PC-3 (cell line): ENCODE measurements at regions not wholly inside any gene's neighbourhood (a gene's known extent, or its start where the extent isn't known, plus 50 kb on each side); places are given as distances from the start of the nearest gene placed in this dataset.

Experiments used
- ATAC-seq: fragments of 200-7000 bp; cut with Tn5 transposase; 2 replicates; pipeline ENCODE4 v1.9.1; 2020; ENCODE audit warnings: mild to moderate bottlenecking, moderate library complexity
- BruUV-seq: library from RNA; stranded (reverse); fragments of 400-500 nt; replicated peaks from 2 replicates; lab custom pipeline; 2021; lab: Mats Ljungman, UMichigan
- CTCF ChIA-PET: fragments of 300-600 bp; sonication (Branson Sonifier 250); formaldehyde crosslinking; loops from one replicate; lab custom pipeline; 2022; ENCODE audit warnings: antibody characterized with exemption; lab: Charles Lee
- POLR2A ChIA-PET: fragments of 300-600 bp; sonication (Branson Sonifier 250); formaldehyde crosslinking; loops from one replicate; lab custom pipeline; 2022; ENCODE audit warnings: antibody characterized with exemption; ENCODE audit not compliant: unreplicated experiment; lab: Charles Lee
- DNase-seq: peaks from one replicate; pipeline ENCODE4 v3.0.0-alpha.2; 2015
- H2AFZ ChIP-seq: fragments of 300-600 bp; sonication (generic); 2 replicates; pipeline ENCODE4 v1.6.0; 2016; ENCODE audit warnings: antibody characterized with exemption, low read length
- H3F3A ChIP-seq: fragments of 300-600 bp; sonication (generic); one replicate; pipeline ENCODE4 v1.6.0; 2017; ENCODE audit warnings: antibody characterized with exemption, low read length, control low read depth, mild to moderate bottlenecking; ENCODE audit not compliant: unreplicated experiment
- H3K27ac ChIP-seq: fragments of 300-600 bp; sonication (generic); 2 replicates; pipeline ENCODE4 v1.5.1; 2016; ENCODE audit warnings: mild to moderate bottlenecking, low read length
- H3K27me3 ChIP-seq: fragments of 300-600 bp; sonication (generic); 2 replicates; pipeline ENCODE4 v1.6.1; 2016; ENCODE audit warnings: low read length, mixed read lengths
- H3K36me3 ChIP-seq: fragments of 300-600 bp; sonication (generic); 2 replicates; pipeline ENCODE4 v1.6.1; 2016; ENCODE audit warnings: low read depth, mixed run types, low read length, mixed read lengths
- H3K4me1 ChIP-seq: fragments of 300-600 bp; sonication (generic); 2 replicates; pipeline ENCODE4 v1.5.1; 2016; ENCODE audit warnings: low read length; ENCODE audit not compliant: insufficient read depth
- H3K4me2 ChIP-seq: fragments of 300-600 bp; sonication (generic); 2 replicates; pipeline ENCODE4 v1.6.0; 2016; ENCODE audit warnings: low read length
- H3K4me3 ChIP-seq: fragments of 300-600 bp; sonication (generic); 2 replicates; pipeline ENCODE4 v1.5.1; 2016; ENCODE audit warnings: mild to moderate bottlenecking, low read length, mixed read lengths
- H3K79me2 ChIP-seq: fragments of 300-600 bp; sonication (generic); 2 replicates; pipeline ENCODE4 v1.6.1; 2017; ENCODE audit warnings: low read length, mixed read lengths
- H3K9ac ChIP-seq: fragments of 300-600 bp; sonication (generic); 2 replicates; pipeline ENCODE4 v1.6.0; 2016; ENCODE audit warnings: mild to moderate bottlenecking, low read length
- H3K9me2 ChIP-seq: fragments of 300-600 bp; sonication (generic); replicated peaks from 2 replicates; pipeline ENCODE4 v1.6.1; 2016; ENCODE audit warnings: mixed run types, low read length, mixed read lengths
- H3K9me3 ChIP-seq: fragments of 300-600 bp; sonication (generic); 2 replicates; pipeline ENCODE4 v1.6.1; 2016; ENCODE audit warnings: low read length, mixed read lengths
- H4K20me1 ChIP-seq: fragments of 300-600 bp; sonication (generic); 2 replicates; pipeline ENCODE4 v1.6.1; 2016; ENCODE audit warnings: low read length, mixed read lengths
- CTCF ChIP-seq: fragments of 300-600 bp; sonication (generic); conservative IDR thresholded peaks from 2 replicates; pipeline ENCODE4 v1.5.1; 2017; ENCODE audit warnings: antibody characterized with exemption, low read depth, mild to moderate bottlenecking, low read length
- EZH2 ChIP-seq: fragments of 300-600 bp; sonication (generic); IDR thresholded peaks from one replicate; pipeline ENCODE4 v1.6.1; 2017; ENCODE audit warnings: antibody characterized with exemption, mild to moderate bottlenecking, low read length; ENCODE audit not compliant: unreplicated experiment
- EZH2phosphoT487 ChIP-seq: fragments of 300-600 bp; sonication (generic); IDR thresholded peaks from 2 replicates; pipeline ENCODE4 v1.6.1; 2018; ENCODE audit warnings: mild to moderate bottlenecking, antibody characterized with exemption, low read length, borderline replicate concordance
- intact Hi-C: fragments of 100-400 bp; cut with micrococcal nuclease; formaldehyde crosslinking; loops from 2 replicates; pipeline ENCODE4 v1.9.0; 2023

- ChIA-PET POLR2A (interaction anchor here (0.6 kb wide), 1 partner anchor 120 kb away, joined by 3 read pairs; no protein-coding TSS in a partner anchor), CTCF (no interaction called here)
- Histone ChIP-seq H3K27ac (no peak overlapping the region), H3K9ac (no peak overlapping the region), H3K79me2 (no peaks in the 10 kb centered on the region), H4K20me1 (no peaks in the 10 kb centered on the region), H3K36me3 (no peaks in the 10 kb centered on the region), H3K9me3 (no peaks in the 10 kb centered on the region), H3K4me1 (no peaks in the 10 kb centered on the region), H3K4me2 (no peak overlapping the region), H2AFZ (no peak overlapping the region), H3K4me3 (no peak overlapping the region), H3F3A (no peaks in the 10 kb centered on the region), H3K9me2 (no peaks in the 10 kb centered on the region), H3K27me3 (no peaks in the 10 kb centered on the region)
- ATAC-seq (no peak; the same call in 1 of the 2 replicates), DNase-seq (no peak)
- intact Hi-C loops: no loop called here
- no TSS peak for BruUV-seq
- TF ChIP-seq EZH2: no peak
- no peak for TF ChIP-seq EZH2phosphoT487
- TF ChIP-seq CTCF: no peak
Measured at GRCh38 chr14:34347683-34348082, 114.4 kb downstream of the SPTSSA start.

GRCh38 chr14:34345718-34346465 lies 116.1 kb downstream of the SPTSSA start:
- no peak overlapping the region for H3K9ac ChIP-seq
- H3K9me3 ChIP-seq: no peaks in the 10 kb centered on the region
- DNase-seq: no peak
- no peak for ATAC-seq
- BruUV-seq: no TSS peak
- TF ChIP-seq EZH2 (no peak), EZH2phosphoT487 (no peak), CTCF (no peak)
- H3K4me1 ChIP-seq: no peaks in the 10 kb centered on the region
- no peaks in the 10 kb centered on the region for H3K27me3 ChIP-seq
- H3K36me3 ChIP-seq: no peaks in the 10 kb centered on the region
- no peak overlapping the region for H3K27ac ChIP-seq
- no peak overlapping the region for H3K4me3 ChIP-seq
- H2AFZ ChIP-seq: no peak overlapping the region
- H3F3A ChIP-seq: no peaks in the 10 kb centered on the region
- CTCF ChIA-PET: no interaction called here
- intact Hi-C loops: no loop called here
- H3K9me2 ChIP-seq: no peaks in the 10 kb centered on the region
- no peak overlapping the region for H3K4me2 ChIP-seq
- POLR2A ChIA-PET: no interaction called here
- no peaks in the 10 kb centered on the region for H3K79me2 ChIP-seq
- H4K20me1 ChIP-seq: no peaks in the 10 kb centered on the region

- no peak overlapping the region for H2AFZ ChIP-seq
- no peaks in the 10 kb centered on the region for H3K27me3 ChIP-seq
- TF ChIP-seq CTCF (no peak), EZH2phosphoT487 (no peak), EZH2 (no peak)
- ATAC-seq (no peak), DNase-seq (no peak)
- no TSS peak for BruUV-seq
- ChIA-PET CTCF (no interaction called here), POLR2A (interaction anchor here (0.5 kb wide), 1 partner anchor 378 kb away, joined by 3 read pairs; no protein-coding TSS in a partner anchor)
- H3K36me3 ChIP-seq: no peaks in the 10 kb centered on the region
- H3K4me3 ChIP-seq: no peak overlapping the region
- no peak overlapping the region for H3K27ac ChIP-seq
- H3K9me2 ChIP-seq: no peaks in the 10 kb centered on the region
- H4K20me1 ChIP-seq: no peaks in the 10 kb centered on the region
- no peak overlapping the region for H3K9ac ChIP-seq
- H3K4me2 ChIP-seq: no peak overlapping the region
- H3K79me2 ChIP-seq: no peaks in the 10 kb centered on the region
- intact Hi-C loops: no loop called here
- no peaks in the 10 kb centered on the region for H3K9me3 ChIP-seq
- H3F3A ChIP-seq: no peaks in the 10 kb centered on the region
- peaks cover 6% of the 10 kb centered on the region; the same call in 1 of the 2 replicates for H3K4me1 ChIP-seq
Measured at GRCh38 chr14:34344318-34344717, 117.7 kb downstream of the SPTSSA start.
